Spleen (tissue), 11 donors: ENCODE measurements at regions not wholly inside any gene's neighbourhood (a gene's known extent, or its start where the extent isn't known, plus 50 kb on each side); places are given as distances from the start of the nearest gene placed in this dataset.

Experiments used
- DNase-seq: peaks from one replicate; pipeline ENCODE4 v3.0.0-alpha.2; 2020
- H3K27ac ChIP-seq, 8 donors: fragments of 200-600 bp; sonication (generic) in 7 of 8; 1 replicate in 4 of 8; 2 replicates in 4 of 8; pipeline versions ENCODE4 v1.5.0 to v1.8.0; 2016 to 2021; ENCODE audit warnings: inconsistent platforms in 4 of 8, mild to moderate bottlenecking in 4 of 8, moderate library complexity in 1 of 8
- H3K27me3 ChIP-seq, 7 donors: fragments of 200-600 bp; sonication (generic) in 6 of 7; replicated peaks in 1 of 7; 1 replicate in 4 of 7; 2 replicates in 3 of 7; pipeline versions ENCODE4 v1.5.0 to v1.8.0; 2016 to 2021; ENCODE audit warnings: inconsistent platforms in 3 of 7, mild to moderate bottlenecking in 1 of 7
- H3K36me3 ChIP-seq, 6 donors: fragments of 200-600 bp; sonication (generic) in 5 of 6; 1 replicate in 4 of 6; 2 replicates in 2 of 6; pipeline versions ENCODE4 v1.5.0 to v1.8.0; 2016 to 2021; ENCODE audit warnings: inconsistent platforms in 2 of 6
- H3K4me1 ChIP-seq, 6 donors: fragments of 200-600 bp; sonication (generic) in 5 of 6; 1 replicate in 3 of 6; 2 replicates in 3 of 6; pipeline versions ENCODE4 v1.5.0 to v1.8.0; 2016 to 2021; ENCODE audit warnings: inconsistent platforms in 3 of 6
- H3K4me3 ChIP-seq, 8 donors: fragments of 200-600 bp; sonication (generic) in 7 of 8; 1 replicate in 4 of 8; 2 replicates in 4 of 8; pipeline versions ENCODE4 v1.5.0 to v1.8.0; 2016 to 2021; ENCODE audit warnings: inconsistent platforms in 4 of 8, mild to moderate bottlenecking in 4 of 8, moderate library complexity in 2 of 8
- H3K9me3 ChIP-seq, 8 donors: fragments of 200-600 bp; sonication (generic) in 7 of 8; 1 replicate in 4 of 8; 2 replicates in 4 of 8; pipeline versions ENCODE4 v1.5.0 to v1.8.0; 2016 to 2021; ENCODE audit warnings: inconsistent platforms in 4 of 8
- POLR2A ChIP-seq, 3 donors: fragments of 450-650 bp; IDR thresholded peaks; one replicate each; pipeline ENCODE4 v1.5.1; 2017; ENCODE audit warnings: antibody characterized with exemption in 3 of 3, mild to moderate bottlenecking in 1 of 3
- POLR2AphosphoS5 ChIP-seq, 3 donors: sonication (generic); formaldehyde crosslinking; IDR thresholded peaks; one replicate each; pipeline ENCODE4 v1.5.1; 2017; ENCODE audit warnings: antibody characterized with exemption in 3 of 3
- WGBS, 5 donors: extraction: QIAGEN DNeasy Blood & Tissue Kit in 3 of 5; methylation state at CpG; one replicate each; pipeline versions ENCODE4 v1.1.5 to v1.1.7; 2013 to 2018; 5-methylcytosine and 5-hydroxymethylcytosine counted together
- intact Hi-C: fragments of 100-400 bp; cut with DNase I; formaldehyde crosslinking; loops from one replicate; pipeline ENCODE4 v1.15.0; 2023; ENCODE audit warnings: low total_unique reads
- TF ChIP-seq, protein P1 (sequence below), 11 experiments: fragments of 200-600 bp in 7 of 11; fragments of 450-650 bp in 4 of 11; sonication (generic) in 4 of 11; IDR thresholded peaks in 8 of 11; conservative IDR thresholded peaks in 3 of 11; 1 replicate in 7 of 11; 2 replicates in 4 of 11; pipeline versions ENCODE4 v1.4.0 to v1.8.0; 2016 to 2021; ENCODE audit warnings: antibody characterized with exemption in 11 of 11, inconsistent platforms in 4 of 11, mild to moderate bottlenecking in 1 of 11
- donor health status: healthy with polysubstance abuse.
- donor health status: DM: no; HTN: no; CAD: no; lungs with moderate emphysema.
- donor health status: DM: no; HTN: no; CAD: no.
- donor health status: Bipolar disorder and iron deficiency.
- donor health status: healthy.
- donor health status: DM: no; HTN: no; CAD: no.
- donor health status: DM: yes; HTN: yes; CAD: no.

DNA sequence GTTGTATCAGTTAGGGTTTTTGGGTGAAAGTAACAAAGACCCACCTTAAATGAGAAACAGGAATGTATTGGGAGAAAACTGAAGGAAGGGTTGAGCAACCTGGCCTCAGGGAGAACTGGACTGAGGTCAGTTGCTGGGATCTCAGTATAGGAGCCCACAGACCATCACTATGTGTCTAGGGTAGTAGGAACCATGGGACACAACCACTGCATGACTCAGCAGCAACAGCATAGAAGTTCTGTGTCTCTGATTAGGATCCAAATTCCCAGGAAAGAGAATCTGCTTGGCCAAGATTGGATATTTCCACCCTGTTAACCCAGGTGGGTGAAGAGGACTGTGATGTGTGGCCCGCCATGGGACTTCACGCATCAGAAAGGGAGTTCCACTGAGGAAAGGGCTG, 102.2 kb upstream of the RAB3GAP2 start:
- no peak overlapping the region for H3K4me3 ChIP-seq
- intact Hi-C loops, result no loop called here
- no peaks in the 10 kb centered on the region for H3K36me3 ChIP-seq
- peaks cover 0 to 6% (median 0%) of the 10 kb centered on the region in 7 donors for H3K27me3 ChIP-seq
- WGBS, 5 donors, result 89 to 100% (median 95%) methylated on average over 2 of the region's 2 CpGs
- H3K9me3 ChIP-seq, result no peaks in the 10 kb centered on the region
- no peak overlapping the region for H3K27ac ChIP-seq
- no peak for DNase-seq
- peaks cover 0 to 3% (median 0%) of the 10 kb centered on the region in 6 donors for H3K4me1 ChIP-seq
- no peak for TF ChIP-seq POLR2AphosphoS5 (IDR thresholded peaks at IDR 0.05)
- no peak for TF ChIP-seq POLR2A (IDR thresholded peaks at IDR 0.05)
- TF ChIP-seq, protein P1, sequence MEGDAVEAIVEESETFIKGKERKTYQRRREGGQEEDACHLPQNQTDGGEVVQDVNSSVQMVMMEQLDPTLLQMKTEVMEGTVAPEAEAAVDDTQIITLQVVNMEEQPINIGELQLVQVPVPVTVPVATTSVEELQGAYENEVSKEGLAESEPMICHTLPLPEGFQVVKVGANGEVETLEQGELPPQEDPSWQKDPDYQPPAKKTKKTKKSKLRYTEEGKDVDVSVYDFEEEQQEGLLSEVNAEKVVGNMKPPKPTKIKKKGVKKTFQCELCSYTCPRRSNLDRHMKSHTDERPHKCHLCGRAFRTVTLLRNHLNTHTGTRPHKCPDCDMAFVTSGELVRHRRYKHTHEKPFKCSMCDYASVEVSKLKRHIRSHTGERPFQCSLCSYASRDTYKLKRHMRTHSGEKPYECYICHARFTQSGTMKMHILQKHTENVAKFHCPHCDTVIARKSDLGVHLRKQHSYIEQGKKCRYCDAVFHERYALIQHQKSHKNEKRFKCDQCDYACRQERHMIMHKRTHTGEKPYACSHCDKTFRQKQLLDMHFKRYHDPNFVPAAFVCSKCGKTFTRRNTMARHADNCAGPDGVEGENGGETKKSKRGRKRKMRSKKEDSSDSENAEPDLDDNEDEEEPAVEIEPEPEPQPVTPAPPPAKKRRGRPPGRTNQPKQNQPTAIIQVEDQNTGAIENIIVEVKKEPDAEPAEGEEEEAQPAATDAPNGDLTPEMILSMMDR (IDR thresholded peaks at IDR 0.05 in 8 of 11, conservative IDR thresholded peaks at IDR 0.05 in 3 of 11), result no peak

DNA sequence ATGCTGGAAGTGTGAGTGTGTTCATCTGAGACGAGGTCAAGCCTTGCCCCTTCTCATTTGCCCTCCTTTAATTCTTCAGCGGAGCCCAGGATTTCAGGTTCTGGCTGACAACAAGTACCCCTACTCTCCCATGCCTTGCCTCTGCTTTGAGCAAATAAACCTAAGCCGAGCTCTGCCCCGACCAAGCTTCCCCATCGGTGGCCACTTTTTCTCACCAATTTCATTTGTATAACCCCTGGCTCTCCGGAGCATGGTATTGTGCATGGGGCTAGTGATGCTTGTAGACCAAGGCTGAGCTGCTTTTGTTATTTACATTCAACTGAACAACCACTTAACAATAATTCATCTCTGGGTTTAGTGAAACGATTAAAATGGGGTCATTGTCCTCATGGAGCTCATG, 100.2 kb upstream of the RAB3GAP2 start:
- DNase-seq, result no peak
- no peak overlapping the region for H3K27ac ChIP-seq
- TF ChIP-seq POLR2AphosphoS5 (IDR thresholded peaks at IDR 0.05), result no peak
- TF ChIP-seq POLR2A (IDR thresholded peaks at IDR 0.05), result no peak
- TF ChIP-seq, protein P1 (IDR thresholded peaks at IDR 0.05 in 8 of 11, conservative IDR thresholded peaks at IDR 0.05 in 3 of 11), result no peak
- H3K27me3 ChIP-seq, result peaks cover 0 to 5% (median 0%) of the 10 kb centered on the region in 7 donors
- intact Hi-C loops, result no loop called here
- 76 to 81% (median 78%) methylated on average over 7 of the region's 7 CpGs for WGBS, 5 donors
- H3K9me3 ChIP-seq, result peaks cover 0 to under 1% (median 0%) of the 10 kb centered on the region in 8 donors
- H3K36me3 ChIP-seq, result no peaks in the 10 kb centered on the region
- H3K4me3 ChIP-seq, result no peak overlapping the region
- peaks cover 0 to 7% (median 0%) of the 10 kb centered on the region in 6 donors for H3K4me1 ChIP-seq

DNA sequence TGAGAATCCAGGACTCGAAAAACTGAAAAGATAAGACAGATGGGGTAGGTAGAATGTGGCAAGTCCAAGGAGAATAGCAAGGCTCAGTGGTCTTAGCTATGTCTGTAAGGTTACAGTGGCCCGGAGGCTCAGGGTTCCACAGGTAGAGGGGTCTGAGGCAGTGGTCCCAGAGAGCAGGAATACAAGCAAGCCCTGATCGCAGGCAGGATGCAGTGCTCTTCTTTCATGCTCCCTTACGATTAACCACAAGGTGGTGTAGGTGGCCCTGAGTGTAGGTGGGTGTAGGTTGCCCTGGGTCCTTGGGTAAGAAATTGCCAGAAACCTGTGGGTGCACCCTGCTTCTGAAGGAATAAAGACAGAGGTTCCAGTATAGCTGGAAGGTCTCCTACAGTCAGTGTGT, 99.1 kb upstream of the RAB3GAP2 start:
- DNase-seq, result no peak
- Histone ChIP-seq H3K9me3 (peaks cover 0 to 10% (median 3%) of the 10 kb centered on the region in 8 donors), H3K4me1 (peaks cover 0 to 7% (median 0%) of the 10 kb centered on the region in 6 donors), H3K27ac (no peak overlapping the region), H3K36me3 (no peaks in the 10 kb centered on the region), H3K4me3 (no peak overlapping the region), H3K27me3 (no peaks in the 10 kb centered on the region)
- intact Hi-C loops, result no loop called here
- TF ChIP-seq POLR2A (IDR thresholded peaks at IDR 0.05) (no peak), POLR2AphosphoS5 (IDR thresholded peaks at IDR 0.05) (no peak)
- TF ChIP-seq, protein P1 (IDR thresholded peaks at IDR 0.05 in 8 of 11, conservative IDR thresholded peaks at IDR 0.05 in 3 of 11), result no peak
- 77 to 83% (median 79%) methylated on average over 4 of the region's 4 CpGs for WGBS, 5 donors

DNA sequence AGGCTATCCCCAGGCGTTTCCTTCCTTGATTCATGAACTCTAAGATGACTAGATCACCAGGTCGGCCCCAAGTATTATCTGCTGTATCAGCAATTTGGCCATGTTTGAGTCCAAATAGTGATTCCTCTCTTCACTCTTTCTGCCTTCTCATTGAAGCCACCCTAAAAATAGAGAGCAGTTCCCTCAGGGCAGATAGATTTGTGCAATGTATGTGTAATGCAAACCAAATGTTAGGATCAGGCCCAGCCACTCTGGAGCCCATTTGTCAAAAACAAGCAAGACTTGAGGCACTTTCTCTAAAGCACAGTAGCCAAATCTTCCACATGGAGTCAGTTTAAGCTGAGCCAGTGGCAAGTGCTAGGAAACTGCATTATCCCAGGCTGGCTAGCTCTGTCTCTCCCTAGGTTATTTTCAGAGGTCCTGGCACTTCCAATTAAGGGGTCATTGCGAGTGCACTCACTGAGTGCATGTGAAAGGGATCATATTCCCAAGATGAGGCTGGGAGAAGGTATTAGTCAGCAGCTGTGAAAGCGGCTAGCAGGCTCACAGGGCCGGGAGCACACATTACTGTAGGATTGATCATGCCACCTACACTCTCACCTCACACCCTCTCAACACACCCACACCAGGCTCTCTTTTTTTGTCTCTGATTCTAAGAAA, 97.9 kb upstream of the RAB3GAP2 start:
- H3K4me1 ChIP-seq, result peaks cover 0 to 7% (median 0%) of the 10 kb centered on the region in 6 donors
- no peak overlapping the region for H3K4me3 ChIP-seq
- WGBS, 5 donors, result 50 to 56% (median 54%) methylated on average over 5 of the region's 5 CpGs
- TF ChIP-seq, protein P1 (IDR thresholded peaks at IDR 0.05 in 8 of 11, conservative IDR thresholded peaks at IDR 0.05 in 3 of 11), result no peak
- TF ChIP-seq POLR2AphosphoS5 (IDR thresholded peaks at IDR 0.05) (no peak), POLR2A (IDR thresholded peaks at IDR 0.05) (no peak)
- no peak overlapping the region for H3K27ac ChIP-seq
- no peaks in the 10 kb centered on the region for H3K36me3 ChIP-seq
- H3K9me3 ChIP-seq, result peaks cover 0 to 10% (median 3%) of the 10 kb centered on the region in 8 donors
- intact Hi-C loops, result no loop called here
- DNase-seq, result no peak
- no peaks in the 10 kb centered on the region for H3K27me3 ChIP-seq
